Hepatocyte (in vitro differentiated cells): ENCODE measurements at regions not wholly inside any gene's neighbourhood (a gene's known extent, or its start where the extent isn't known, plus 50 kb on each side); places are given as distances from the start of the nearest gene placed in this dataset.

Source experiments
- DNase-seq: peaks from one replicate; pipeline ENCODE4 v3.0.0-alpha.2; 2016; ENCODE audit warnings: low spot score
- H2AFZ ChIP-seq: fragments of 200-600 bp; sonication (generic); 2 replicates; pipeline ENCODE4 v1.6.0; 2016; ENCODE audit warnings: antibody characterized with exemption, mild to moderate bottlenecking
- H3K27ac ChIP-seq: fragments of 200-600 bp; sonication (generic); 2 replicates; pipeline ENCODE4 v1.5.1; 2016; ENCODE audit warnings: mild to moderate bottlenecking
- H3K27me3 ChIP-seq: fragments of 200-600 bp; sonication (generic); 2 replicates; pipeline ENCODE4 v1.6.1; 2016
- H3K36me3 ChIP-seq: fragments of 200-600 bp; sonication (generic); replicated peaks from 2 replicates; pipeline ENCODE4 v1.5.1; 2016; ENCODE audit warnings: low read depth; ENCODE audit not compliant: insufficient read depth
- H3K4me1 ChIP-seq: fragments of 200-600 bp; sonication (generic); 2 replicates; pipeline ENCODE4 v1.5.1; 2016; ENCODE audit warnings: mild to moderate bottlenecking, moderate library complexity; ENCODE audit not compliant: insufficient read depth
- H3K4me2 ChIP-seq: fragments of 200-600 bp; sonication (generic); 2 replicates; pipeline ENCODE4 v1.6.0; 2016
- H3K4me3 ChIP-seq: fragments of 200-600 bp; sonication (generic); 2 replicates; pipeline ENCODE4 v1.5.1; 2016; ENCODE audit warnings: mild to moderate bottlenecking
- H3K79me2 ChIP-seq: fragments of 200-600 bp; sonication (generic); 2 replicates; pipeline ENCODE4 v1.6.0; 2017; ENCODE audit warnings: mild to moderate bottlenecking
- H3K9me2 ChIP-seq: fragments of 200-600 bp; sonication (generic); replicated peaks from 2 replicates; pipeline ENCODE4 v1.6.0; 2017; ENCODE audit warnings: mild to moderate bottlenecking; ENCODE audit not compliant: insufficient read depth
- H3K9me3 ChIP-seq: fragments of 200-600 bp; sonication (generic); 2 replicates; pipeline ENCODE4 v1.5.1; 2016; ENCODE audit warnings: low read depth, mild to moderate bottlenecking
- H4K20me1 ChIP-seq: fragments of 200-600 bp; sonication (generic); 2 replicates; pipeline ENCODE4 v1.6.0; 2016; ENCODE audit warnings: mild to moderate bottlenecking; ENCODE audit not compliant: insufficient read depth, poor library complexity, severe bottlenecking
- EZH2 ChIP-seq: fragments of 200-600 bp; sonication (generic); IDR thresholded peaks from 2 replicates; pipeline ENCODE4 v1.6.1; 2016; ENCODE audit warnings: antibody characterized with exemption, mild to moderate bottlenecking, borderline replicate concordance
- EZH2phosphoT487 ChIP-seq: fragments of 200-600 bp; sonication (generic); IDR thresholded peaks from one replicate; pipeline ENCODE4 v1.6.1; 2018; ENCODE audit warnings: antibody characterized with exemption, mild to moderate bottlenecking, low read depth, moderate library complexity; ENCODE audit not compliant: unreplicated experiment, severe bottlenecking
- WGBS: methylation state at CpG from one replicate; pipeline ENCODE4 v1.1.6; 2016; ENCODE audit warnings: low lambda C conversion rate; ENCODE audit errors: missing lambda C conversion rate; 5-methylcytosine and 5-hydroxymethylcytosine counted together
- TF ChIP-seq, protein P1 (sequence below): fragments of 200-600 bp; sonication (generic); IDR thresholded peaks from 2 replicates; pipeline ENCODE4 v1.5.1; 2016; ENCODE audit warnings: antibody characterized with exemption, mild to moderate bottlenecking; ENCODE audit not compliant: poor library complexity

DNA sequence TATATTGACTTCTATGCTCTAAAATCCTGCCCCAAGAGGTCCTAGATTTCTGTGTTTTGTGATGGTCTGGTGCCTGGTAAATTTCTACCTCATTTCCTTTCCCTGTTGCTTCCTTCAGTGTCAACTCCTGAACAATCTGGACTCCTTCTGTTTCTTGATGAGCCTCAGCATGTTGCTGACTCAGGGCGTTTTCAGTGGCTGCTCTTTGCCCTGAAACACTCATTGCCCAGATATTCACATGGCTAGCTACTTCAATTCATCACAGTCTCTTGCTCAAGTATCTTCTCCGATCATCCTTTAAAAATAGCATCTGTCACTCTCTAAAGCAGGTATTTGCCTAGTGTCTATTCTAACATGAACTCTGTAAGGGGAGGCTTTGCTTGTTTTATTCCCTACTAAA, 526.3 kb upstream of the RAG2 start:
- TF ChIP-seq EZH2 (no peak), EZH2phosphoT487 (no peak)
- TF ChIP-seq, protein P1, sequence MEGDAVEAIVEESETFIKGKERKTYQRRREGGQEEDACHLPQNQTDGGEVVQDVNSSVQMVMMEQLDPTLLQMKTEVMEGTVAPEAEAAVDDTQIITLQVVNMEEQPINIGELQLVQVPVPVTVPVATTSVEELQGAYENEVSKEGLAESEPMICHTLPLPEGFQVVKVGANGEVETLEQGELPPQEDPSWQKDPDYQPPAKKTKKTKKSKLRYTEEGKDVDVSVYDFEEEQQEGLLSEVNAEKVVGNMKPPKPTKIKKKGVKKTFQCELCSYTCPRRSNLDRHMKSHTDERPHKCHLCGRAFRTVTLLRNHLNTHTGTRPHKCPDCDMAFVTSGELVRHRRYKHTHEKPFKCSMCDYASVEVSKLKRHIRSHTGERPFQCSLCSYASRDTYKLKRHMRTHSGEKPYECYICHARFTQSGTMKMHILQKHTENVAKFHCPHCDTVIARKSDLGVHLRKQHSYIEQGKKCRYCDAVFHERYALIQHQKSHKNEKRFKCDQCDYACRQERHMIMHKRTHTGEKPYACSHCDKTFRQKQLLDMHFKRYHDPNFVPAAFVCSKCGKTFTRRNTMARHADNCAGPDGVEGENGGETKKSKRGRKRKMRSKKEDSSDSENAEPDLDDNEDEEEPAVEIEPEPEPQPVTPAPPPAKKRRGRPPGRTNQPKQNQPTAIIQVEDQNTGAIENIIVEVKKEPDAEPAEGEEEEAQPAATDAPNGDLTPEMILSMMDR, result no peak
- Histone ChIP-seq H3K27ac (no peak overlapping the region), H4K20me1 (no peaks in the 10 kb centered on the region), H3K9me3 (no peaks in the 10 kb centered on the region), H3K36me3 (no peaks in the 10 kb centered on the region), H3K4me1 (no peaks in the 10 kb centered on the region), H3K9me2 (no peaks in the 10 kb centered on the region), H3K79me2 (no peaks in the 10 kb centered on the region), H3K27me3 (no peaks in the 10 kb centered on the region), H3K4me3 (no peak overlapping the region), H3K4me2 (no peak overlapping the region), H2AFZ (no peak overlapping the region)
- WGBS, result 81% methylated on average over 2 of the region's 2 CpGs
- peak; percentile 21 for DNase-seq

DNA sequence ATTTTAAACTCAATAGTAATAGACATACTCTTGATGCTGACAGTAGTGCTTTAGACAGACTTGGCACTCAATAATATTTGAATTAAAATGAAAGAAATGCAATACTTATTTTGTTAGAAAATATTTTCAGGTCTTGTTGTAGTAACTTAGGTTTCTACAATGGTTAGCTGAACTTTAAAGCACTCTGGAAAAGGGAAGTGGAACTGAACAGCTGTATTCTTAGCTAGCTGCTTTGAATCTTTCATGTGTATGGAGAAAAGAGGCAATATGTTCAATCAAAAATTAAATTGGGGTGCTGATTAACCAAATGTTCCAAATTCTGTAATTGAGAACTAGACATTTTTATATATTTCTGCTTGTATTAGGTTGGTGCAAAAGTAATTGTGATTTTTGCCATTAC, 517.9 kb upstream of the RAG2 start:
- Histone ChIP-seq H4K20me1 (no peaks in the 10 kb centered on the region), H3K4me3 (no peak overlapping the region), H3K36me3 (no peaks in the 10 kb centered on the region), H3K4me2 (no peak overlapping the region), H2AFZ (no peak overlapping the region), H3K79me2 (no peaks in the 10 kb centered on the region), H3K27ac (no peak overlapping the region), H3K4me1 (no peaks in the 10 kb centered on the region), H3K9me3 (no peaks in the 10 kb centered on the region), H3K9me2 (no peaks in the 10 kb centered on the region), H3K27me3 (no peaks in the 10 kb centered on the region)
- no peak for DNase-seq
- TF ChIP-seq EZH2phosphoT487 (no peak), EZH2 (no peak)
- TF ChIP-seq, protein P1, result no peak

DNA sequence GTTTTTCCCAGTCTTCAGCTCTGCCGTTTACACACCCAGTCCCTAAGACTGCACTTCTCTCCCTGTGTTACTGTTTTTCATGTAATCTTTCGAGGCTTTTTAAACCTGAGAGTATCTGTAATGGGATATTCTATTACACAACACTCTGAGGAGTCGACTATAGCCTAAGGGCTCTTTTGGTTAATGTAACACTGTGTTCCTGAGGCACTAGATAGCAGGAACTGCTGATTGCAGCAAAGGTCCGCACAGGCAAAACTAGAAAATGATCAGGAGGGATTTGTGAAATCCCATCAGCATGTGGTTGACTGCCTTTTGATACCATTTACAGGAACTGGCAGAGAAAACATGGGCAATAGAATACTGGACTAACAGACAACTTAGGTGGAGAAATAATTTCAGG, 512.3 kb upstream of the RAG2 start:
- H3K4me3 ChIP-seq, result no peak overlapping the region
- H3K27me3 ChIP-seq, result no peaks in the 10 kb centered on the region
- no peaks in the 10 kb centered on the region for H3K9me2 ChIP-seq
- no peaks in the 10 kb centered on the region for H3K9me3 ChIP-seq
- peaks cover 13% of the 10 kb centered on the region for H3K4me1 ChIP-seq
- no peaks in the 10 kb centered on the region for H4K20me1 ChIP-seq
- TF ChIP-seq, protein P1, result no peak
- TF ChIP-seq EZH2phosphoT487 (no peak), EZH2 (no peak)
- 21% methylated on average over 4 of the region's 4 CpGs for WGBS
- no peaks in the 10 kb centered on the region for H3K79me2 ChIP-seq
- DNase-seq, result peak; percentile 23
- H2AFZ ChIP-seq, result no peak overlapping the region
- no peaks in the 10 kb centered on the region for H3K36me3 ChIP-seq
- peak overlapping the region; percentile 37 for H3K4me2 ChIP-seq
- H3K27ac ChIP-seq, result peak overlapping the region; percentile 44

DNA sequence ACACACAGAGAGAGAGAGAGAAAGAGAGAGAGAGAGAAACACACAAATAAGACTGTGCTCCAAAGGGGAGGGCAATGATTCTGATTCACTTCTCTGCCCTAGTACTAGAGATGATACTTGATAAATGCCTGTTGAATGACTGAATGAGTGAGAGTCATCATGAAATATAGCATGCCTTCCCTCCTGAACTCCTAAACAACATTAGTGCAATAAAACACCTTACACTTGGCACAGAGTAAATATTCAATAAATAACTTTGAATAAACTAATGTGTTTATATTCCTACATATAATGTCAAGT, 511.2 kb upstream of the RAG2 start:
- no peak for DNase-seq
- H3K27me3 ChIP-seq, result no peaks in the 10 kb centered on the region
- H2AFZ ChIP-seq, result no peak overlapping the region
- TF ChIP-seq, protein P1, result no peak
- TF ChIP-seq EZH2, result no peak
- H3K4me2 ChIP-seq, result no peak overlapping the region
- no peaks in the 10 kb centered on the region for H4K20me1 ChIP-seq
- peaks cover 13% of the 10 kb centered on the region for H3K4me1 ChIP-seq
- no peaks in the 10 kb centered on the region for H3K79me2 ChIP-seq
- H3K9me3 ChIP-seq, result no peaks in the 10 kb centered on the region
- H3K27ac ChIP-seq, result no peak overlapping the region
- H3K4me3 ChIP-seq, result no peak overlapping the region
- no peaks in the 10 kb centered on the region for H3K9me2 ChIP-seq
- H3K36me3 ChIP-seq, result no peaks in the 10 kb centered on the region
